HT-29 (cell line): ENCODE measurements at regions not wholly inside any gene's neighbourhood (a gene's known extent, or its start where the extent isn't known, plus 50 kb on each side); places are given as distances from the start of the nearest gene placed in this dataset.
"Not testable (repeated sequence)": the region's sequence is repeated elsewhere in the genome, so short reads cannot be mapped to it uniquely, and the experiment has no call there.

Experiments used
- DNase-seq: peaks from one replicate; pipeline ENCODE4 v3.0.0-alpha.2; 2015; ENCODE audit warnings: low spot score

DNA sequence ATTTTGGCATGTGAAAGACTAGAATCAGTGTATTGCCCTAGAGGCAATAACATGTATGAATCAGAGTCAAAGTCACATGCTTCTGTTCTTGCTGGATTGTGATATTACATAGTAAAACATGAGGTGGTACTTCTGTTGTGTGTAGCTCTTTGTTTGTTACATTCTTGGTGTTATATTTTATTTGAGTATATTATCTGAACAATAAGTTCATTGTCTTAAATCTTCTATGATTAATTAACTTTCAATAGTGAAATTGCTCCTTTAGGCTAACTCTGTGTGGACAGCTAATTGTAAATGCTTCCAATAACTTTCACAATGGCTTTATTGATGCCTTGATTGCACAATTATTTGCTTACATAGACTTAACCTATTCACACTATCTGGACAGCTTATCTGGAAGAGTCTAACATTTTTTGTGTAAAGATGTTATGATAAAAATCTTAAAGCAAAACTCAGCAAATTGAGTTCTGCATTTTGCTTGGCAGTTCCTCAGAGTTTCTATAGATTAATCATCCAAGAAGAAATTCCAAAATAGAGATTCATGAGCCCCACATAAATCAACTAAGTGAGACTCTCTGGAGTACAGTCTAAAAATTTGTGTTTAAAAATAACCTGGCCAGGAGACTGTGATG lies 239.6 kb upstream of the TUSC1 start:
- DNase-seq, result no peak

DNA sequence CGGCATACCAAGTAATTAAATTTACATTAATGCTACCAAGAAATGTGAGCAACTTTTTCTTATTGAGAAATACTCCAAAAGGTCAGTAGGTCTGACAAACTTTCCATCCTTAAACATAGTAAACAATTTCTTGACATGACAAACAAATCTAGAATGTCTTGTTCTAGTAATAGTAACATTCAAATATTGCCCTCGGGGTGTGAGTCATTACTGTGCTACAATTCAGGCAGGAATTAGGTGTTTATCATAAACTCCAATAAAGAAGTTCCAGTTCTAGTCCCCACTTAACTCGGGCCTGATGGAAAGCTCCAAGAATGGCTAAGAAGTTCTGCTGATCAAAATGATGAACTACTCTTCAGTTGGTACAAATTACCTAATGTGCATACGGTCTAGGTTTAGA lies 235.6 kb upstream of the TUSC1 start:
- DNase-seq, result no peak

DNA sequence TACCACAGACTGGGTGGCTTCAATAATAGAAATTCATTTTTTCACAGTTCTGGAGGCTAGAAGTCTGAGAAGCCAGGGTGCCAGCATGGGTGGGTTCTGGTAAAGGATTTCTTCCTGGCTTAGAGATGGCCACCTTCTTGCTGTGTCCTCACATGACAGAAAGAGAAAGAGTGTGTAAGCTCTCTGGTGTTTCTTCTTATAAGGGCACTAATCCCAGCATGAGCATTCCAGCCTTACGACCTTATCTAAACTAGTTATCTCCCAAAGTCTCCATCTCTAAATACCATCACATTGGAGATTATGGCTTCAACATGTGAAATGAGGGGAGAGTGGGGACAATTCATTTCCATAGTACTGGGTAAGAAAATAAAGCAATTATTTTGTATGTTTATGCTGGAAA lies 226.5 kb upstream of the TUSC1 start:
- no peak for DNase-seq

DNA sequence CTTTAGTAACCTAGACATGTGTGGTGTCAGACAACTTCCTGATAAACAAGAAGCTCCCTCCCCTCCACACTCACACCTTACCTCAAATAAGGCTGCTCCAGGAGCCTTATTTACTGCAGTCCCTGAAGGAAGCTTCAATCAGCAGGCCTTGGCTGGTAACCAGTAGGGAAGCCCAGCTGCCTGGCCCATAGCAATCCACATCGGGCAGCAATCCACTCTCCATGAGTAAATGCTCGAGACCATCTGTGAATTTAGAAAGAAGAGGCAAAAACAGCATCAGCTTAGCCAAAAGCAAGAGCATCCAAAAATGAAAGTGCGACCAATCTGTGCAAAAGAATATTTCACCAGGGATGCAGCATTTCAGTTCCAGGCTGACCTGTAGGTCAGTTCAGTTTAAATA lies 213.3 kb upstream of the TUSC1 start:
- DNase-seq, result no peak

DNA sequence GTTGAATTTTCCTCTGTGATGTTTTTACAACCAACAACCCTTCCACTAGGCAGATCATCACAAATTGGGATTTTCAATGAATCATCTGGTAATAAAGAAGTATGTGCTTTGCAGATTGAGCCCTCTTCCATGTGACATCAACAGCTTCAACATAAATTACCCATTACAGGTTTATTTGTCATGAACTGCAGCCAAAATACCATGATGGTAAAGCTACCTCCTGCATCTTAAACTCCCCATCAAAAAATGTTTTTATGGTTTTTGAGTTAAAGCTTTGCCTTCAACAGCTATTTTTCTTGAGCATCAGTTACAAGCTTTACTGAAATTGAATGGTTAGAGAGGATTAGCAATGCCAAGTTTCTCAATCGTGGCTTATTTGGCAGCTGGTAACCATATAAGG lies 211.4 kb upstream of the TUSC1 start:
- no peak for DNase-seq

DNA sequence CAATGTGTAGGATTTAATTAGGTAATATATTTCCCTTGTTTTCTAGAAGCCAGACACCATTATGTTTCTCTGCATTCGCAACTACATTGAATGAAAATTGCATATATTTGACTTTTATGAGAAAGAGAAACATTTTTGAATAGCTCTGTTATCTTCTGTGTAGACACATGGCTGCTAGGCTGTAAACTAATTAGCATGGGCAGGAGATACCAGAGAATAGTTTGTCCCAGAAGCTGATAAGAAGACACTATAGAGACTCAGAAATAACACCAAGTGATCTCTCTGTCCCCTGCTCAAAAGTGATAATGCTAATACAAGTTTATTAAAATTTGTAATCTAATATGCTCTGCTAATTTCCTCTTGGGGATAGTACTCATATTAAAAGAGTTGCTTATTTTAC lies 198.0 kb upstream of the TUSC1 start:
- DNase-seq, result no peak

DNA sequence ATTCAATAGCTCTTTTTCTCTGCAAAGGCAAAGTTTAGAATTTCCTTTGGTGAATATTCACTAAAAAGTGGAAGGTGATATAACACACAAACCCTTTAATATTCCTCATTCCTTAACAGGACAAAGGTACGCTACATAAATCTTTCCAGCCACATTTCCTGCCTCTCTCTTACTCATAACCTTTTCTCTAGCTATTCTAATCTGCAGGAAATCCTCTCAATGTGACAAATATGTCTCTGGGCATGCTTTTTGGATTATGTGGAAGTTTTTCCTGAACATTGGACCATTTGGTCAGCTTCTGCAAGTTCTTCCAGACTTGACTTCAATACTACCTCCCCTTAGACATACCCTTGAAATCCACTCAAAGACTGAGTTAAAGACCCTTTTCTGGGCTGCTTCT lies 186.3 kb upstream of the TUSC1 start:
- DNase-seq, result no peak

DNA sequence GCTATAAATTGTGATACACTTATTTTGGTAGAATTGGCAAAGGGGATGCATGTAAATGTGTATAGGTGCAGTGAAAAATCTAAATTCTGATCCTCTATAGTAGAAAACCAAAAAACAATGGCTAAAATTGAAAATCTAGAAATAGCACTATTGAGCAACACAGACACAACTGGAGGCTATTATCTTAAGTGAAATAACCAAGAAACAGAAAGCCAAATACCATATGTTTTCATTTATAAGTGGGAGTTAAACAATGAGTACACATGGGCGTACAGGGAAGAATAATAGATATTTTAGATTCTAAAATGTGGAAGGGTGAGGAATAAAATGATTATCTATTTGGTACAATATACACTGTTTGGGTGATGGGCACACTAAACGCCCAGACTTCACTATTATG lies 183.2 kb upstream of the TUSC1 start:
- no peak for DNase-seq

DNA sequence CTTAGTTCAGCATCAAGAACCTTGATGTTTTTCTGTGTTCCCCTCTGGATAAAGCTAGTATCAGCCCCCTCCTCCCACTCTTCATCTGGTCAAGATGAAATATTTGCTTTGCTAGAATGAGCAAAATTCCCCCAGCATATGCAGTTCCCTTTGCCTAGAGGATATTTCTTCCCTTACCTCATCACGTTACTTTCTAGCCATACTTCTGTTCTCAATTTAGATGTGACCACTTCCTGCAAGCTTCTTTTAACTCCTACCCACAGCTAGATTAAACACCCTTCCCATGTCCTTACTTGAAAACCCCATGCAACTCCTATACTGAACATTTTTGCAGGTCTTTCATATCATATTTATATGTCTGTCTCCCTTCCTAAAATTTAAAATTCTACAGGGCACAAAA lies 178.9 kb upstream of the TUSC1 start:
- DNase-seq, result no peak

DNA sequence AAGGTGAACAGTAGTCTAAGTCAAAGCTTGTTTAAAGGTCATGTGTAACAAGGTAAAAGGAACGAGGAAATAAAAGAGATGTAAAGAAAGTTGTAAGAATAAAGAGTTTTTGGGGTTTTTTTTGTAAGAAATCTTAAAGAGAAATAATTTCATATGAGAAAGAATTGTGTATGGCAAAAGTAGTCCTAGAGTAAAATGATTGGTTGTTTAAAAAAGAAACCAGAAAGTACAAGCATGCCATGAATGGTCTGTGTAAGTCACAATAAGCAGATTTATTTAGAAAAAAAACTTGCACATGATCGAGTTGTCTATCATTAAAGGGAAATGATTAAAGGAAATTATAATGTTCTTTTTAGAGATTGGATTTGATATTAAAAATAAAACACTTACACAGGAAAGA lies 172.6 kb upstream of the TUSC1 start:
- no peak for DNase-seq

DNA sequence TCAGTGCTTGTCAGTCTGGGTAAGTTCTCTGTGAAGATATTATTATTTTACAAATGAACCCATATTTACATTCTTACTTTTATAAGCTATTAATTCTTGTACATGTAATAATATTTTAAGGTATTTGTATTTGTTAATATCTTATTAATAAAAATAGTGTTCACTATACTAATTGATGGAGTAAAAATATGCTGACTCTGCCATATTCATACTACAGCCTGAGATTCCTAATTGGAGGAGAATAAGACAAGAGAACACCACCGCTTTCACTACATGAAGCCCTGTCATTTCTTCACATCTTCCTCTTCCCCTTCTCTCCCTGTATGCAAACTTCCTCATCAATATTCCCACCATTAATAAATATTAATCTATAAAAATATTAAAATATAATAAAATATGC lies 167.6 kb upstream of the TUSC1 start:
- no peak for DNase-seq

DNA sequence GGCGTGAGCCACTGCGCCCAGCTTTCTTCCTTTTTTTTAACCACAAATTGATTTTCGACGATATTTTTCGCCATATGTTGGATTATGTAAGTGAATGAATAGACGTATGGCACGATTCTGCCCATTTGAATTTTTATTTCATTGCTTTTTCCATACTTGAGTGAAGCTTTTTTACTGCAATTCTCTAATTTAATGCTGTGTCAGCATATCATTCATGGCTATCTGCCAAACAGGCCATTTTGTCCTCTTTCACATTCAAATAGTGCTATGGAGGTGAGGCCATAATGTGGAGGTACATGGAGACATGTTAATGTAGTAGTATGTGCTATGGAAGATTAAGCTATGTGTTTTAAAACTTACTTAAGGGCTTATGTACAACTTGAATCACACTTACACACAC lies 152.1 kb upstream of the TUSC1 start:
- DNase-seq, result no peak

DNA sequence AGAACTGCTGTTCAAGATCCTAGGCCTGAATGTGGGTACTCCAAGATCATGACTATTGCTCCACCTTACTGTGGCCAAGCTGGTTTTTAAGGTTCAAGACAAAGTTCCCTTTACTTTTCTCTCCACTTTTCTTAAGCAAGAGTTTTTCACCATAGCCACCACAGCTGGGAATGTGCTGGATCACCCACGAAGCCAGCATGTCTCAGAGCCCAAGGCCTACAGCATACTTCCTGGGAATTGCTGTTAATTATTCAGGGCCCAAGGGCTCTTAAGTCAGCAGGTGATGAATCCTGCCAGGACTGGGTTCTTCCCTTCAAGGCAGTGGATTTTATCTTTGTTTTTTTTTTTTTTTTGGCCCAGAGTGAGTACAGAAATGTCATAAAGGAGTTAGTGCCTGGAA lies 149.4 kb upstream of the TUSC1 start:
- no peak for DNase-seq

DNA sequence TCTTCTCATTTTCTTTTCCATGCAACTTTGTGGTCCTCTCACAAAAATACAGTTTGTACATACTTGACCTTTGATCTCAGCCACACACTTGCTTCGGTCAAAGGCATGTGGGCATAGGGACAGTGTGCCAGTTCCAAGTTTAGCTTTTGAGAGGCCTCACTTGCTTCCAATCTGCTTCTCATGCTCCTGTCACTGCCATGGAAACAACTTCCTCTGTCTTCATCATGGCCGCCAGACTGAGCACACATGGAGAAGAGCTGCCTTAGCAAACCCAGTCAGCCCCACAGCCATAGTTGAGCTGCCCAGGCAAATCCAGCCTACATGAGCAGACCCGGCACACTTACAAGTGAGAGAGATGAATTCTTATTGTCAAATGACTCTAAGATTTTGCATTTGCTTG lies 138.2 kb upstream of the TUSC1 start:
- no peak for DNase-seq

DNA sequence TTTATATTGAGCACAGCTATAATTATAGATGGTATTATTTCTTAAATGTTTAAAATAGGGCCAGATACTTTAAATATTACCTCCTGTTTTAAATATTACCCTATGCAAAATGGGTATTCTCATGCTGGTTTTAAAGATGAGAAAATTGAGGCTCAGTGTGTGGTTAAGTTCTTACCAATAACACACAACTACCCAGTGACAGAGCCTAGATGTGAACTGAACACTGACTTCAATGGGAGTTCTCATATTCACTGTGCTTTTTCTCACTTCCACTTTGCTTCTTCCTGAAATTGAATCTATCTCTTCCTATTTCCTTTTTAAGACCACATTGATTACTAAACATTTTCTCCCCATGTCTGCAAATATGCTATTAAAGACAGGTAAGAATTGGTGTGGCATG lies 135.8 kb upstream of the TUSC1 start:
- no peak for DNase-seq

DNA sequence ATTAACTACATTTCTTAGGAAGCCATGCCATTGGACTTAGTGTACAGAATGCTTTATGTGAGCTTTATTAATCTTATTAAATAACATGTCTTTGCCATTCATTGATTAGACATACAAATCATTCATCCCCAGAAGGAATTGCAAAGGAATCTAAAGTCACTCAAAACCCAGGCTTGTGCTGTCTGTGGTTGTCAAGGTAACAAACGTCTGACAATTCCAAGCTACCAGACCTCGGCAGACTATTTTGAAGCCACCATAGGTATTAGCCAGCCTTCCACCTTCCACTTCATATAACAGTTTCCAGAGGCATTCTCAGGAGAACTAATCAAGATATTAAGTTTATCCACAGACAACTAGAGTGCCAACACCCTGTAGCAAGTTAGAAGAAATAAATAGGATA lies 135.2 kb upstream of the TUSC1 start:
- no peak for DNase-seq

DNA sequence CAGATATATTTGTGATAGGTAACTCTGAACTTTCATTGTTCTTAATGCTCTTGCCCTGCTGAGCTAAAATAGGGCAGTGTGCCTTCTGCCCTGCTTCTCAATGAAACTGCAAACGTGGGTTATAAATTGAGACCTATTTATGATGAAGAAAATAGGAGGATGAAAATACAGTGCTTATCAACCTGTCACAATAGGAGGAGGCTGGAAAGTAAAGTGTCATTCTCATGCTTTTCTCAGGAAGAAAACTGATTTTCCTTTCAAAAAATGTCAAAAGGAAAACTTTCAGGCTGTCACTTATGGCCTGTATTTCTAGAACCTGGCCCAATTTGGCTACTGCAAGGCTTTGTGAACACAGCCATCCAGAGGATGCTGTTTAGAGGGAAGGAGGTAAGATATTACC lies 130.3 kb upstream of the TUSC1 start:
- DNase-seq, result no peak

DNA sequence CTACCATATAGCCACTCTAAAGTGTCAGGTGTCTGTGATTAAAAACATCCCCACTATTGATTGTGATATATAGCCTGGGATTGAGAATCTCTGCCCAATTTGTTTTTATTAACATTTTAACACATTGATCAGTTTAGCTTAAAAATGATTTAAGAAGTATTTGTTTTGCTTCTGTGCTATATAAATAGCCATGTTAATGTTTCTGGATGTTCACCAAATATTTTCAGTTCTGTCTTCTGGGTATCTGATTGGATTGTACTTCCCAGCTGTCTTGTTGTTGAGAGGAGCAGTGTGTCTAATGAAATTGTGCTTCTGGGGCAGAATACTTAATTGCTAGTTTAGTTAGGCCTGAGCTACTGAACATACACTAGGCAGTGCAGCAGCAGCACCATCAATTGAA lies 126.6 kb upstream of the TUSC1 start:
- DNase-seq, result no peak

DNA sequence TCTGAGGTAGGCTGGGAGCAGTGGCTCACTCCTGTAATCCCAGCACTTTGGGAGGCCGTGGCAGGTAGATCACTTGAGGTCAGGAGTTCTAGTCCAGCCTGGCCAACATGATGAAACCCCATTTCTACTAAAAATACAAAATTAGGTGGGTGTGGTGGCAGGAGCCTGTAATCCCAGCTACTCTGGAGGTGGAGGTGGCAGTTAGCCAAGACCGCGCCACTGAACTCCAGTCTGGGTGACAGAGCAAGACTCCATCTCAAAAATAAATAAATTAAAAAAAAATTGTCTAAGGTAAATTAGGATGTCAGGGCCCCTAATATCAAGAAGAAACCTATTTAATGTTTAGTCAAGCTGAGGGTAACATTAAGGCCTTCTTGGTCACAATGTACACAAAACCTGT lies 123.7 kb upstream of the TUSC1 start:
- DNase-seq, result not testable (repeated sequence)

DNA sequence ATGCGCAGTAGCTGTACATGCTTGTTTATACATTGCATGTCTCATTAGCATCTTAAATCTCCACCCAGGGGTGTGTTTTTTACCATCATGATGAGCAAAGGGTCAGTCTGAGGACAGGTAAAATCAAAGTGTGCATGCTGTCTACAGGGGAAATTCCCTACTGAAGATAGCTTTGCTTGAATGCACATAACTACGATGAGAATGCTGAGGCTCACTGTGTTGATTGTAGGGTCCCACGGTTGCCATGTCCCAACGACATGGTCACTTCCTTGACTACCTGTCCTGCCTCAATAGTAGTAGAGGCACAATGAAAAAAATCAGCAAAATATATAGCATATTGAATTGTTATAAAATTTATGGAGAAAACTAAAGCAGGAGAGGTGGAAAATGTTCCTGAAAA lies 95.6 kb upstream of the TUSC1 start:
- DNase-seq, result no peak

DNA sequence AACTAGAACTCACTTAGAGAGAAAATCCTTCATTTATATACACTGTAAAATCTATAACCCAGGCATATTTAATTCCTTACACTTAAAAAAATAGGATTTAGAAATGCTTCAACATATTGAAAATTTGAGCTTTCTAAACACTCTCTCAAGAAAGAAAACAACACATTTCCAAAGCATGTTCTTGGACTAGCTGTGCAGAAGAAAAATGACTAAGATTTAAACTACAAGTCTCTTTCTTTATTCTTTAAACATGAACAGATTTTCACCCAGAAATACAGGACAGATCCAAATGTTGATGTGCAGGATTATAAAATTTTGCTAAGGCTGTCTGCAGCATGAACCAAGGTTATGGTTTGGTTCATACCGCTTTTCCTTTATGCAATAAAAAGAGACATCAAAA lies 77.7 kb upstream of the TUSC1 start:
- DNase-seq, result no peak

DNA sequence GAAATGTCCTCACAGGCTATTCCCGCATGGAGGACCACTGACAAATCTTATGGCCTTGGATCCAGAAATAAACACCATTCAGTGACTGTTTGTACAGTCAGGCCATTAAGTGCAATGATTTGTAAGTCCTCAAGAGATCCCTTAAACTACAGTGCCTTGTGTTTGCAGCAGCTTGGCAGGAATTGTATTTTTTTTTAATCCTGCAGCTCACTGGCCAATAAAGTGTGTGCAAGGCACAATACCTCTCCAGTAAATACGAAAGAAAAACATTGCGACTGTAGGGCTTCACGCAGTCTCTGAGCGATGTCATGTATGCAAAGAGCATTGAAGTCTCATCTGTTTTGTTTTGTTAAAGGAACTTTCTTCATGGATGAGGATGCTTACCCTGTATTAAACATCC lies 74.2 kb upstream of the TUSC1 start:
- DNase-seq, result no peak

DNA sequence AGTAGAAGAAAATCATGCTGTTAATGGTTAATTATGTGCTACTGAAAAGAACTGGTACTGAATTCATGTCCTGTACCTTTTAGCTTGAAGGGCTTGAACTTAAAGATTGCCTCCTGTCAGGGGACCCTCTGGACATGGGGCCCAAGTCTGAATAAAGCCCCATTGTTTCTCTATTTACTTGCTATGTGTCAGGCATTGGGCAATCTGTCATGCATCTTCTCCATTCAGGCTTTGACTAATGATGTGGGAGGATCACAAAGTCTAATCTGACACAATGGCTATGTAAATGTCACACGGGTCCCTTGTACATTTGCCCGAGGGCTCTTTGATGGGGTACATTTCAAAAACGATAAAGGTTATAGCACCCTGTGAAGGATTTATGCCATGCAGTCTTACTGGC lies 64.0 kb upstream of the TUSC1 start:
- no peak for DNase-seq

DNA sequence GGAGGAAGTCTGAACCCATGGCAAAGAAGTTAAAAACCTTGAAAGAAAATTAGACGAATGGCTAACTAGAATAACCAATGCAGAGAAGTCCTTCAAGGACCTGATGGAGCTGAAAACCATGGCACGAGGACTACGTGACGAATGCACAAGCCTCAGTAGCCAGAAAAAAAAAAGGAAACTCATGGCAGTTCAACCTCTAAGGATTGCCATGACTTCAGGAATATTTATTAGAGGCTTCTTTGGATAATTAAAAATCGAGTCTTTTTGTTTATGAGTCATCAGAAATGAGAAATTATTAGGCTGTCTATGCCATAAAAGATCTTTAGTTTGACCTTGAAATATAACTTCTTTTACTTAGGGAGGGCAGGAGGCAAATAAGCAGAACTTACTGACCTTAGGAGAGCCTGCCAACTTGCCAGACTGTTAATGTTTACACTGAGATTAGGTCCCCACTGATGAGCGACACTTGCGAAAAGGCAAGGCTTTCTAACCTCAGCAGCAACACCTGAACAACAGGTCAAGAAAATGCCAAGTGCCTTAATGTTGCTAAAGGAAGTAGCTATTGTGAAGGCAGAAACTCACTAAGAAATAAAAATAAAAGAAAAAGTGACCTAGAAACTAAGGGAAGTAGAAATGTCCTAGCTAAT lies 55.2 kb upstream of the TUSC1 start:
- no peak for DNase-seq
